ENCODE measurements at regions not wholly inside any gene's neighbourhood (a gene's known extent, or its start where the extent isn't known, plus 50 kb on each side); places are given as distances from the start of the nearest gene placed in this dataset.
"Not testable (repeated sequence)": the region's sequence is repeated elsewhere in the genome, so short reads cannot be mapped to it uniquely, and the experiment has no call there.

GRCh38 chr12:31813305-31813704 is 84.5 kb upstream of the AMN1 start:
- 65% methylated on average over 1 of the region's 1 CpG for WGBS (ENCODE audit: missing lambda C conversion rate)
- DNase-seq (ENCODE audit: low read depth in 1 of 2, low spot score in 1 of 2) (peak in 1 of 2 experiments; percentile 31), ATAC-seq (peak in 1 of 2 experiments; percentile 63; a peak in 3 of 6 replicates), FAIRE-seq (no peak)
- H3K27ac ChIP-seq = 0 out of 6 replicates have a peak overlapping the region, but pooled peaks of 1 of the 2 experiments have one; percentile 5
- TF ChIP-seq POLR2AphosphoS2 (conservative IDR thresholded peaks at IDR 0.05; ENCODE audit: low read length) = no peak
- TF ChIP-seq, protein P1, sequence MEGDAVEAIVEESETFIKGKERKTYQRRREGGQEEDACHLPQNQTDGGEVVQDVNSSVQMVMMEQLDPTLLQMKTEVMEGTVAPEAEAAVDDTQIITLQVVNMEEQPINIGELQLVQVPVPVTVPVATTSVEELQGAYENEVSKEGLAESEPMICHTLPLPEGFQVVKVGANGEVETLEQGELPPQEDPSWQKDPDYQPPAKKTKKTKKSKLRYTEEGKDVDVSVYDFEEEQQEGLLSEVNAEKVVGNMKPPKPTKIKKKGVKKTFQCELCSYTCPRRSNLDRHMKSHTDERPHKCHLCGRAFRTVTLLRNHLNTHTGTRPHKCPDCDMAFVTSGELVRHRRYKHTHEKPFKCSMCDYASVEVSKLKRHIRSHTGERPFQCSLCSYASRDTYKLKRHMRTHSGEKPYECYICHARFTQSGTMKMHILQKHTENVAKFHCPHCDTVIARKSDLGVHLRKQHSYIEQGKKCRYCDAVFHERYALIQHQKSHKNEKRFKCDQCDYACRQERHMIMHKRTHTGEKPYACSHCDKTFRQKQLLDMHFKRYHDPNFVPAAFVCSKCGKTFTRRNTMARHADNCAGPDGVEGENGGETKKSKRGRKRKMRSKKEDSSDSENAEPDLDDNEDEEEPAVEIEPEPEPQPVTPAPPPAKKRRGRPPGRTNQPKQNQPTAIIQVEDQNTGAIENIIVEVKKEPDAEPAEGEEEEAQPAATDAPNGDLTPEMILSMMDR (IDR thresholded peaks at IDR 0.05) = peak; percentile 12; the same call in 1 of the 3 replicates
- no peak overlapping the region for H3K4me3 ChIP-seq
- H3K9me3 ChIP-seq = no peaks in the 10 kb centered on the region
- ChIA-PET CTCF (interaction anchor here (1.4 kb wide), 1 partner anchor 19 kb away, joined by 3 read pairs; no protein-coding TSS in a partner anchor), POLR2A (no interaction called here)
- no peak overlapping the region for H3K4me2 ChIP-seq
- peaks cover 5% of the 10 kb centered on the region; the same call in 2 of the 3 replicates for H3K4me1 ChIP-seq

- H3K4me3 ChIP-seq = no peak overlapping the region
- no peak for TF ChIP-seq BHLHE40 (IDR thresholded peaks at IDR 0.05; ENCODE audit: low read depth, low read length)
- TF ChIP-seq, protein P2, sequence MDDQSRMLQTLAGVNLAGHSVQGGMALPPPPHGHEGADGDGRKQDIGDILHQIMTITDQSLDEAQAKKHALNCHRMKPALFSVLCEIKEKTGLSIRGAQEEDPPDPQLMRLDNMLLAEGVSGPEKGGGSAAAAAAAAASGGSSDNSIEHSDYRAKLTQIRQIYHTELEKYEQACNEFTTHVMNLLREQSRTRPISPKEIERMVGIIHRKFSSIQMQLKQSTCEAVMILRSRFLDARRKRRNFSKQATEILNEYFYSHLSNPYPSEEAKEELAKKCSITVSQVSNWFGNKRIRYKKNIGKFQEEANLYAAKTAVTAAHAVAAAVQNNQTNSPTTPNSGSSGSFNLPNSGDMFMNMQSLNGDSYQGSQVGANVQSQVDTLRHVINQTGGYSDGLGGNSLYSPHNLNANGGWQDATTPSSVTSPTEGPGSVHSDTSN (IDR thresholded peaks at IDR 0.05) = no peak
- TF ChIP-seq FOSB (CRISPR knock-in tag; IDR thresholded peaks at IDR 0.05) = no peak
- TF ChIP-seq SMC3 (IDR thresholded peaks at IDR 0.05) = no peak
- TF ChIP-seq RFX5 (IDR thresholded peaks at IDR 0.05) = no peak
- no peak for TF ChIP-seq ATOH8 (CRISPR knock-in tag; IDR thresholded peaks at IDR 0.05; ENCODE audit: low read depth)
- no peak for TF ChIP-seq MAZ (IDR thresholded peaks at IDR 0.05; ENCODE audit: borderline replicate concordance, low read depth, low read length)
- TF ChIP-seq ESRRA (IDR thresholded peaks at IDR 0.05; ENCODE audit: borderline replicate concordance, low read length) = no peak
- no peak for TF ChIP-seq CEBPB (IDR thresholded peaks at IDR 0.05)
- no peak for TF ChIP-seq ELK1 (IDR thresholded peaks at IDR 0.05; ENCODE audit: low read depth, low read length)
- TF ChIP-seq HOXA7 (CRISPR knock-in tag; IDR thresholded peaks at IDR 0.05) = no peak
- TF ChIP-seq FOSL2 (IDR thresholded peaks at IDR 0.05) = no peak
- no peak for TF ChIP-seq FOSL2 (CRISPR knock-in tag; IDR thresholded peaks at IDR 0.05)
- TF ChIP-seq ZFP36 (IDR thresholded peaks at IDR 0.05; ENCODE audit: borderline replicate concordance, partially characterized antibody) = no peak
- TF ChIP-seq HOXB13 (CRISPR knock-in tag; IDR thresholded peaks at IDR 0.05; ENCODE audit: low read depth) = no peak
- no peak for TF ChIP-seq HOXB5 (CRISPR knock-in tag; IDR thresholded peaks at IDR 0.05)
- no peak for TF ChIP-seq CBX8 (IDR thresholded peaks at IDR 0.05)
- no peak for TF ChIP-seq EHMT2 (IDR thresholded peaks at IDR 0.05; ENCODE audit: low read depth)
- TF ChIP-seq EHF (CRISPR knock-in tag; IDR thresholded peaks at IDR 0.05) = no peak
- TF ChIP-seq KDM5A (IDR thresholded peaks at IDR 0.05) = no peak
- H3K9me3 ChIP-seq = no peaks in the 10 kb centered on the region
- peaks cover 5% of the 10 kb centered on the region; the same call in 2 of the 3 replicates for H3K4me1 ChIP-seq
- no peak overlapping the region for H3K4me2 ChIP-seq
- POLR2A ChIA-PET = no interaction called here
- 83% methylated on average over 1 of the region's 1 CpG for WGBS (ENCODE audit: missing lambda C conversion rate)
- DNase-seq (ENCODE audit: low read depth in 1 of 2, low spot score in 1 of 2) = no peak
- no peak for FAIRE-seq
- no peak overlapping the region for H3K27ac ChIP-seq
- no peak for ATAC-seq
- CTCF ChIA-PET = interaction anchor here (0.5 kb wide), 1 partner anchor 154 kb away, joined by 3 read pairs; no protein-coding TSS in a partner anchor
Measured at GRCh38 chr12:31807773-31808097, 78.9 kb upstream of the AMN1 start.

- ATAC-seq; DNase-seq (ENCODE audit: low read depth in 1 of 2, low spot score in 1 of 2); H3K27ac ChIP-seq; H3K4me2 ChIP-seq; POLR2A ChIA-PET; H3K9me3 ChIP-seq; H3K4me3 ChIP-seq; H3K4me1 ChIP-seq; FAIRE-seq: not testable (repeated sequence)
- 90% methylated on average over 12 of the region's 12 CpGs for WGBS (ENCODE audit: missing lambda C conversion rate)
- CTCF ChIA-PET = interaction anchor here (0.5 to 0.7 kb wide), 4 partner anchors 8 to 231 kb away, joined by 3 to 5 read pairs (median 4); no protein-coding TSS in a partner anchor
Measured at GRCh38 chr12:31807081-31807772, 78.4 kb upstream of the AMN1 start.

DNA sequence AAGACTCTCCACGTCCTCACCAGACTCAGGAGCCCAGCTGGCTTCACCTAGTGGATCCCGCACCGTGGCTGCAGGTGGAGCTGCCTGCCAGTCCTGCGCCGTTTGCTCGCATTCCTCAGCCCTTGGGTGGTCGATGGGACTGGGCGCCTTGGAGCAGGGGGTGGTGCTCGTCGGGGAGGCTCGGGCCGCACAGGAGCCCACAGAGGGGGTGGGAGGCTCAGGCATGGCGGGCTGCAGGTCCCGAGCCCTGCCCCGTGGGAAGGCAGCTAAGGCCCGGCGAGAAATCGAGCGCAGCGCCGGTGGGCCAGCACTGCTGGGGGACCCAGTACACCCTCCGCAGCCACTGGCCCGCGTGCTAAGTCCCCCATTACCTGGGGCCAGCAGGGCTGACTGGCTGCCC is 76.9 kb upstream of the AMN1 start:
- CTCF ChIA-PET; H3K4me3 ChIP-seq; H3K27ac ChIP-seq; H3K4me2 ChIP-seq; H3K9me3 ChIP-seq; H3K4me1 ChIP-seq; POLR2A ChIA-PET; ATAC-seq; DNase-seq (ENCODE audit: low read depth in 1 of 2, low spot score in 1 of 2); FAIRE-seq: not testable (repeated sequence)
- WGBS (ENCODE audit: missing lambda C conversion rate) = 79% methylated on average over 7 of the region's 24 CpGs

DNA sequence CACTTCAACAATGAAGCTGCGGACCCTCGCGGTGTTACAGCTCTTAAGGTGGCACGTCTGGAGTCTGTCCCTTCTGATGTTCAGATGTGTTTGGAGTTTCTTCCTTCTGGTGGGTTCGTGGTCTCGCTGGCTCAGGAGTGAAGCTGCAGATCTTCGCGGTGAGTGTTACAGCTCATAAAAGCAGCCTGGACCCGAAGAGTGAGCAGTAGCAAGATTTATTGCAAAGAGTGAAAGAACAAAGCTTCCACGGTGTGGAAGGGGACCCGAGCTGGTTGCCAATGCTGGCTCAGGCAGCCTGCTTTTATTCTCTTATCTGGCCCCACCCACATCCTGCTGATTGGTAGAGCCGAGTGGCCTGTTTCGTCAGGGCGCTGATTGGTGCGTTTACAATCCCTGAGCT is 75.9 kb upstream of the AMN1 start:
- H3K4me3 ChIP-seq; H3K4me2 ChIP-seq; H3K4me1 ChIP-seq; H3K27ac ChIP-seq; CTCF ChIA-PET; ATAC-seq; DNase-seq (ENCODE audit: low read depth in 1 of 2, low spot score in 1 of 2); H3K9me3 ChIP-seq; FAIRE-seq; POLR2A ChIA-PET: not testable (repeated sequence)
- WGBS (ENCODE audit: missing lambda C conversion rate) = 91% methylated on average over 9 of the region's 15 CpGs
